GM12892 (cell line): ENCODE measurements at regions not wholly inside any gene's neighbourhood (a gene's known extent, or its start where the extent isn't known, plus 50 kb on each side); places are given as distances from the start of the nearest gene placed in this dataset.
A peak's percentile ranks its signal among the peaks of the same experiment; 100 is the strongest.

ENCODE experiments used
- DNase-seq: peaks from one replicate; pipeline ENCODE4 v3.0.0; 2011; ENCODE audit not compliant: insufficient read length
- FAIRE-seq: peaks from 2 replicates; lab custom pipeline; 2011; peaks lifted over from hg19 to GRCh38; lab: Jason Lieb, UNC
- POLR2A ChIP-seq: IDR thresholded peaks from 2 replicates; pipeline ENCODE4 v1.6.1; 2011; ENCODE audit warnings: low read depth, low read length, control low read depth
- POLR2AphosphoS5 ChIP-seq: IDR thresholded peaks from 2 replicates; pipeline ENCODE4 v1.6.1; 2011; ENCODE audit warnings: low read depth, low read length, control low read depth
- TAF1 ChIP-seq: IDR thresholded peaks from 2 replicates; pipeline ENCODE4 v1.6.1; 2011; ENCODE audit warnings: low read depth, mild to moderate bottlenecking, control low read depth, low read length, borderline replicate concordance

DNA sequence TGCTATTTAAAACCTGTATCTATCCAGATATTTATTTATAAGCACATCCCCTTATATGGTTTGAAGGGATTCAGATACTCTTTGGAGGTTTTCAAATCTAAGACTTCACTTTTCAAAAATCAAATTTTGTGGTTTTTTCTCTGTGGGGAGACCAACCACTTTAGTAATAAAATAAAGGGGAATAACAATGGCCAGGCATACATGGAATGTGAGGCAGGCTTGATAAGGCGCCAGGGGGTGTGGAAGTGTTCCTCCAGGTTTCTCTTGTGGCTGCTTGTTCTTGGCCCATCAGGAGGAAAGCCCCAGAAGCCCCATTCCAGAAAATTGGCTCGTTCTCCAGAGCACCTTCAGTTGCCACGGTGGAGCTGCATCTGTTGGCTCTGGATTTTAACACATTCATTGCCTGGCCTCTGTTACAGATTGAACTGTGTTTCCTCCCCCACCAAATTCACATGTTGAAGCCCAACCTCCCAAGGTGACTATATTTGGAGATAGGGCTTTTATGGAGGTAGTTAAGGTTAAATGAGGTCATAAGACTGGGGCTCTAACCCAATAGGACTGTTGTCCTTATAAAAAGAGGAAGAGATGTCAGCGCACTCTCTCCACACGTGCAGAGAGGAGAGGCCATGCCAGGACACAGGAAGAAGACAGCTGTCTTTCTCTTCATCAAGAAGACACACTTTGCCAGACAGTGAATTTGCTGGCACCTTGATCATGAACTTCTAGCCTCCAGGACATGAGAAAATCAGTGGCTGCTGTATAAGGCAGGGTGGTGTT, 195.9 kb downstream of the TMEM38B start:
- no peak for FAIRE-seq
- TF ChIP-seq POLR2AphosphoS5: no peak
- no peak for TF ChIP-seq POLR2A
- no peak for TF ChIP-seq TAF1

DNA sequence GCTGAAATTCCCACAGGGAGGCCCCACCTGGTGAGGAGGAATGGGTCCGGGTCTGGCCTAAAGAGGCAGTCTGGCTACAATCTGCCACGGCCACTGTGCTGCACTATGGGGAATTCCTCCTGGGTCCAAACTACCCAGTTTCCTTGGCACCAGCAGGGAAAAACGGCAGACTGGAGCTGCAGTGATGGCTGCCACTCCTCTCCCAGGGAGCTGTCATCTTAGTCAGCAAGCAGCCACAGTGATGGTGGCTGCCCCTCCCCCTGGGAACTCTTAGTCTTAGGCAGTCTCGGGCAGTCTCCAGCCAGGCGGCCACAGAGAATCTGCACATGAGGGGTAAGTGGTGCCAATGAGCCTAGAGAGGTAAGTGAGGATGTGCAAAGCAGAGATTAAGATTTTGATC, 205.8 kb downstream of the TMEM38B start:
- DNase-seq (no peak), FAIRE-seq (no peak)
- TF ChIP-seq TAF1 (no peak), POLR2AphosphoS5 (no peak), POLR2A (no peak)

More for the DNA sequence above, 195.9 kb downstream of the TMEM38B start:
- DNase-seq: no peak

DNA sequence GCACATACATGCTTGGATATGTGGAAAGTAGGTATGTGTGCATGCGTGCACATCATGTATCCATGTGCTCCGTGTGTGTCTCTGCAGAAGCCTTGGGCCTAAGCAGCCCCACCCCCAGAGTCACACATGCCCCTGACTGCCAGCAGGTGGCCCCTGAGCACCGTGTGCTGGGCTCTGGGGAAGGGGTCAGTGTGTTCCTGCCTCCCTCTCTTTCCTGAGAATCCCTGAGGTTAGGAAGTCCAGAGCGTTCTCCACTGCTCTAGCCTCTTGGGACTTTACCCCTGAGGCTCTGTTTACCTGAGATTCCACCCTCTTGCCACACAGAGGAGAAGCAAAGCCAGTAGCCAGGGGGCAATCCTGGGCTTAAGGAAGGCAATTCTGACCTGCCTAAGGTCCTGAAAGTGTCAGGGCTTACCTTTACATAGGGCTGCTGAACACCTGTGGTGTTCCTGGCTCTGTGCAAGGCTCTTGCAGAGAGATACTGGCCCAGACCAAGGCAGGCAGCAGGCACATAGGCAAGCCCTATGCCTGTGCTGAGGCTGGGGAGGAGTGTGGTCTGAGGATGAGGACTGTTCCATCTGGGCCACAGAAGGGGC, 207.3 kb downstream of the TMEM38B start:
- DNase-seq (peak; percentile 32), FAIRE-seq (peak; percentile 84)
- no peak for TF ChIP-seq POLR2A

DNA sequence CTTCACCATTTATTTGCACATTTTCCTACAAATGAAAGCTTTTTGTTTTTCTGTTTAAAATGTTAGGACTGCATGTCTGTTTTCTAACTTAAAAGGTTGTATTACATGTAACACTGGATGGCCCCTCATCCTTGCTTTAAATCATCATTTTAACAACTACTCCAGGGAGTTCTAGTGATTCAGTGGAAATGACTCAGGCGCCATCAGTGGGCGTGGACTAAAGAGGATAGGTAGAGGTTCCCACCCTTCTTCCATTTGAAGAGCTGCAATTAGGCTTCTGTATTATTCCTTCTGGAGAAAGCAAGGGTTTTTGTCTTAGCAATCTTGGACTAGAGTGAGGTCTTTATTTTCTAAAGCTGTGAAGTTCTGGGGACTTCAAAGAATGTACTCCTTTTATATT, 213.7 kb downstream of the TMEM38B start:
- DNase-seq: no peak
- TF ChIP-seq TAF1 (no peak), POLR2A (no peak), POLR2AphosphoS5 (no peak)

DNA sequence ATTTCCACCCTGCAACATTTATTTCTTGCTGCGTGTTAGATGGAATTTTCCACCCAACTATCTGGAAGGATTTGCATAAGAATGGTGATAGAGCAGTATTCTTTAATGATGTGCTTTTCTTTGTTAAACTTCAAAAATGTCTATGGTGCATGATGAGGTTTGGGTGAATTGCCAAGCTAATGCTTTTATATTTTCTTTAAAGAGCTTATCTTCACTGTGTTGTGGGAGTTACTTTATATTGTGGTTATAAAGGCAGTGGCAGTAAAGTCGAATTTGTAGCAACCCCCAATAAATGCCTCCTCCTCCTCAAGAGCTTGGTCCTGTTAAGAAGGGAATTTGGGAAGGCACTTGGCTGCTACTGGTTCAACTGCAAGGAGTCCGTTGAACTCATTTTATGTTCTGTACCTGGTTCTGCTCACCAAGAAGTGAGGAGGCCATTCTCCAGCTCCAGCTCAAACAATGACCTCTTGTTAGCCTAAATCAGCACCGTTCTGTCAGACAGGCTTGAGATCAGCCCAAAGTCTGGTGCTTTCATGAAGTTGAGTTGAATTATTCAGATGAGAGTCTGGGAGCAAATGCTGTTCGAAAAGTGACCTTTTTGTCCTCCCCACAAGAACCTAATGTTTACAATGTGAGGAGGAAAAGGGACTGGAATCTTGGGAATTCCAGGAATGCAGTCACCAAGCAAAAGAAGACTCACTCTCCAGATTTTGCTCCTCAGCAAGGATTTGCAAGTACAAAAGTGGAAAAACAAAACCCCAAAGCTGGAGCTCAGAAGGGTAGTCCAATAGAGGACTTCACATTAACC, 217.0 kb downstream of the TMEM38B start:
- DNase-seq (no peak), FAIRE-seq (no peak)
- TF ChIP-seq POLR2A: no peak
- TF ChIP-seq POLR2AphosphoS5: no peak
- no peak for TF ChIP-seq TAF1

More for the DNA sequence above, 213.7 kb downstream of the TMEM38B start:
- no peak for FAIRE-seq

DNA sequence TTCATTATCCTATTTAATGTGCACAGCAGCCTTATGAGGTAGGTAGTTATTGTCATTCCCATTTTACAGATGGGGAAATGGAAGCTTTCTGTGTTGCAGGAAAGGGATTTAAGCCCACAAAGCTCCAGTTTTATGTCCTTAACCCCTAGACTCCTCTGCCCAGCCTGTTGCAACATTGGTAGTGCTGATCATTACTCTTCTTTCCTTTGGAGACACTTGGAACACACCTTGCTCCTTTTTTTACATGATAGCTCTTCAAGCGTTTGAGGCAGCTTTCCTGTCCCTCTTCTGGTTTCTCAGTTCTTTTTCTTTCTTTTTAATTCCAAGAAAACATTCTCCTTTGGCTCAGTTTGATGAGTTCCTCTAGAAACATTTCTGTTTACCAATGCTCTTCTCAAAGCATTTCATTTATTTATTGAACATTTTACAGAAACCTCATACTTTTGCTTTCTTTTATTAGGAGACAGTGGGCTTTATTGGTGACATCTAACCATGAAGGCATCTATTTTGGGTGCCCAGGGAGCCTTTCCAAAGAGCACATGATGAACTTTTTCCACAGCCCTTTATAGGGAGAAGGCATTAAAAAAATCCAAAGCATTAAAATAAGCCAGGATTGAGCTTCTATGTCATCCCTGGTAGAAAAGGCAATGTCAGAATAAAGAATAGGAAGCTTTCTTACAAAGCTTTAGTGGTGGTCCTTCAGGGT, 218.0 kb downstream of the TMEM38B start:
- no peak for TF ChIP-seq POLR2A
- FAIRE-seq: no peak
- DNase-seq: no peak

DNA sequence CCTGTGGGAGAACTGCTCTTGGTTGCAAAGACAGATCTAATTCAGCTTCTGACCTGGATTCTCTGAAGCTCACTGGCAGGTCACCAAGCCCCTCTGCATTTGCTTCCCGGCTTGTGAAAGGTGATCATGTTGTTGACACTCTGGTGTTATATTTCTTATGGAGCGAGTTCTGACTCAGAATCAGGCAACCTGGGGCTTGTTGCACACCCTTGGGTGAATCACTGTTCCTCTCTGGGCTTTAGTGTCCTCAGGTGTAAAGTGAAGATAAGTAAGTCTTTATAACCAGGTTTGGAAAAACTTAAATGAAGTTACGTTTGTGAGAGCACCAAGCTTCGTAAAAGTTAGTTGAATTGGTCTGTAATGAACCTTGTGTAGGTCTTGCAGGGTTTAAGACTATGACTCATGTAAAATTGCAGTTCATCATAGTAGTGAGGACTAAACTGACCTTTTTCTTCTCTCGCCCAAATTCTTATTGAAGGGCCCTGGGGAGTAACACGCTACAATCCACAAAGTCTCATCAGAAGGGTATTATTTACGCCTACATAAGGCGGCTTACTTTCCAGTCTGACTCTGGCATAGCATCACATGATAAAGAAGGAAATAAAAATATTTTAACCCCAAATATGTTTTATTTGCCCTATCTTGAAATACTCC, 218.6 kb downstream of the TMEM38B start:
- TF ChIP-seq POLR2AphosphoS5: no peak
- TF ChIP-seq POLR2A: no peak
- no peak for TF ChIP-seq TAF1
- DNase-seq: no peak
- FAIRE-seq: no peak

DNA sequence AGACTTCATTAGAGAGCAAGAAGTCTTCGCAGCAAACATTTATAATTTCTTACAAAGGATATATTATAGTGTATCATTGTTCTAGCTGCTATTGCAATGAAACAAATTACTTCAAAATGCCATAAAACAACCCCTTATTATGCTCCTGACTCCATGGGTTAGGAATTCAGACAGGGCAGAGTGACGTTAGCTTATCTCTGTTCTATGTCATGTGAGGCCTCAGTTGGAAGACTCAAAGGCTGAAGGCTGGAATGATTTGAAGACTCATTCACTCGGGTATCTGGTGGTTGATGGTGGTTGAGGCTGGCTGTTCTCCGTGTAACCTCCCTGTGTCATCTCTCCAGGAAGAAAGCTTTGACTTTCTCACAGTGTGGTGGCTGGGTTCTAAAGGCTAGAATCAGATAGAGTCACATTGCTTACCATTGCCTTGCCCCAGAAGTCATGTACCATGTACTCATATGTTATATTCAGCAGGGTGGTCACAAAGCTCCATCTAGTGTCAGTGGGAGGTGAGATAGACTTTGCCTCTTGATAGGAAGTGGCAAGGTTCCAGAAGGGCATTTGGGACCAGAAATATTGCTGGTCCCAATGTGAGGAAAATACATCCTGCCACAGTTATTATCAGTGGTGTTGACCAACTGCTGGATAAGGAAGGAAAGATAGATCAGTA, 226.9 kb downstream of the TMEM38B start:
- no peak for TF ChIP-seq TAF1
- no peak for TF ChIP-seq POLR2A
- no peak for TF ChIP-seq POLR2AphosphoS5
- FAIRE-seq (no peak), DNase-seq (no peak)

DNA sequence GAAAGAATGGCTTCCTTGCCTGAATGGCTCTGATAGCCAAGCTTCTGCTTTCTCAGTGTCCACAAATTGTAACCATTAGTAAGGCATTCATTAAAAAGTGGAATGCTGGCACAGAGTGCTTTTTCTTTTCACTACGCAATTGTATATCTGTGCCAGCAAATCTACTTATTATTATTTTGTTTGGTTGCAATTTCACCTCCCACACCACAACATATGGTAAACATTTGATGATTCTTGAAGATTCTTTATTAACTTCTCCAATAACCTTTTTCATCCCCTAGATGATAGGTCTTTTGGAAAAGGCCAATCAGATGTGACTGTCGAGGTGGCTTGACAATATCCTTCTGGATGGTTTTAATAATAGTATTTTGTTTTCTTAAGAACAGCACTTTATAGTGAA, 234.1 kb downstream of the TMEM38B start:
- DNase-seq: no peak
- no peak for FAIRE-seq
- no peak for TF ChIP-seq POLR2A
- no peak for TF ChIP-seq TAF1
- TF ChIP-seq POLR2AphosphoS5: no peak

DNA sequence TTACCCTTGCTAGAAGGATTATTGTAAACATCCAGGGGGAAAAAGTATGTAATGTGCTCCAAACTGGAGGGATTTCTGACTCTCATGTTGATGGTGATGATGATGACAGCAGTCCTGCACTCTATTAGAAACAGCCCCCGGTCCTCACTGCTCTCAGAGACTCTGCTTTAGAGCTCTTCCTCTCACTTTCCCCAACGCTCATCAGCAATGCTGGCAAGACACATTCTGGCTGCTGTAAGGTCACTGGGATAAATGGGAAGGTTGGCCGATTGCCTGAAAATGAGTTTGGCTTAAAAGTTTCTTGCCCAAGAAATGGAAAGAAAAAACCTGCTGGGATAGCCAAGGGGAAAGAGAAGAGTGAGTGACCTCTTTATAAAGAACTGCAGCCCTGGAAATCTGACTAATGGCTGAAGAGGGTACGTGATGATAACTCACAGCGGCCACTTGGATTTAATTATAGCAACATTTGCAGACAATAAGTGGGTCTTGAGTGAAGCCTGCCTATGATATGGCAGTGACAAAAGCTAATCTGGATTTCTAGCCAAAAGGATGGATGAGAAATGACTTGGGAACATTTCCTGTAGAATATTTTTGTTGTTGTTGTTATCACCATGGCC, 235.8 kb downstream of the TMEM38B start:
- FAIRE-seq: no peak
- TF ChIP-seq POLR2A: no peak
- no peak for TF ChIP-seq POLR2AphosphoS5
- no peak for TF ChIP-seq TAF1
- DNase-seq: no peak
